OCI-LY3 (cell line): ENCODE measurements at regions not wholly inside any gene's neighbourhood (a gene's known extent, or its start where the extent isn't known, plus 50 kb on each side); places are given as distances from the start of the nearest gene placed in this dataset.

Experiments used
- H2AFZ ChIP-seq: fragments of 200-600, 300-600 bp; shearing (Covaris generic); 2 replicates; pipeline ENCODE4 v1.6.0; 2014; ENCODE audit warnings: antibody characterized with exemption, low read depth, low read length
- H3K27ac ChIP-seq: fragments of 200-600, 300-600 bp; sonication (generic); 2 replicates; pipeline ENCODE4 v1.5.1; 2014; ENCODE audit warnings: mild to moderate bottlenecking, low read length, moderate library complexity, mixed read lengths
- H3K27me3 ChIP-seq: fragments of 200-600, 300-600 bp; sonication (generic); 2 replicates; pipeline ENCODE4 v1.6.1; 2014; ENCODE audit warnings: low read depth, low read length, mixed read lengths
- H3K36me3 ChIP-seq: fragments of 200-600, 300-600 bp; sonication (generic); replicated peaks from 2 replicates; pipeline ENCODE3; 2014; ENCODE audit warnings: low read depth, low read length, mixed read lengths
- H3K4me1 ChIP-seq: fragments of 300-600, 200-600 bp; sonication (generic); 2 replicates; pipeline ENCODE4 v1.6.1; 2014; ENCODE audit warnings: low read length, mixed read lengths
- H3K4me2 ChIP-seq: fragments of 200-600, 300-600 bp; sonication (generic); 2 replicates; pipeline ENCODE4 v1.6.1; 2014; ENCODE audit warnings: low read length, mixed read lengths
- H3K4me3 ChIP-seq: fragments of 300-600, 200-600 bp; sonication (generic); 2 replicates; pipeline ENCODE4 v1.5.1; 2014; ENCODE audit warnings: antibody characterized with exemption, mild to moderate bottlenecking, low read length, moderate library complexity
- H3K79me2 ChIP-seq: fragments of 300-600, 200-600 bp; shearing (Covaris generic); 2 replicates; pipeline ENCODE4 v1.6.1; 2014; ENCODE audit warnings: mild to moderate bottlenecking, low read length, mixed read lengths
- H3K9ac ChIP-seq: fragments of 300-600, 200-600 bp; shearing (Covaris generic); 2 replicates; pipeline ENCODE4 v1.6.0; 2014; ENCODE audit warnings: mild to moderate bottlenecking, low read length, moderate library complexity
- H3K9me3 ChIP-seq: fragments of 200-600, 300-600 bp; shearing (Covaris generic); 2 replicates; pipeline ENCODE4 v1.6.1; 2014; ENCODE audit warnings: low read length, mixed read lengths; ENCODE audit not compliant: insufficient read depth
- H4K20me1 ChIP-seq: fragments of 200-600, 300-600 bp; sonication (generic); 2 replicates; pipeline ENCODE4 v1.6.1; 2016; ENCODE audit warnings: low read length, mixed read lengths; ENCODE audit not compliant: insufficient read depth
- EZH2phosphoT487 ChIP-seq: fragments of 200-600 bp; shearing (Covaris generic); IDR thresholded peaks from 2 replicates; pipeline ENCODE4 v1.6.1; 2018; ENCODE audit warnings: antibody characterized with exemption, mixed run types, low read depth
- TF ChIP-seq, protein P1 (sequence below): fragments of 200-600, 300-600 bp; sonication (generic); IDR thresholded peaks from 2 replicates; pipeline ENCODE4 v1.5.1; 2014; ENCODE audit warnings: antibody characterized with exemption, low read length, low read depth

DNA sequence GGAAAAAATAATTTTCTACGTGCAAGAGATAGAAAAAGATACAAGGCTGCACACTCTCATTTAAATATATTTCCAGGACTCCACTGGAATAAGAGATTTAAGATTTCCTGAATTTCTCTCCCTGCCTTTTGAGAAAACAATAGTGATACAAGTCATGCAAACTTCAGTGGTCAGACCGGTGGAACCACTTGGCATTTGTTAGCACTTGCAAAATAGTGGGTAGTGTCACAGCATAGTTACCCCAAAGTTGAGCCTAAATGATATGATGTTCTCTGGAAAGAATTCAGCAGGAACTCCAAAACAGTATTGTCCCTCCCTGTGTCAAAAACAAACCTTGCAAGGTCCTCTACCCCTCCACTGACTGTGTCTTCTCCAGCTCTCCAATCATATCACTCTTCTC, 102.3 kb downstream of the ANKRD50 start:
- no peak overlapping the region for H3K4me3 ChIP-seq
- H3K27ac ChIP-seq: no peak overlapping the region
- H3K9ac ChIP-seq: no peak overlapping the region
- H3K79me2 ChIP-seq: no peaks in the 10 kb centered on the region
- no peaks in the 10 kb centered on the region for H3K36me3 ChIP-seq
- H3K4me1 ChIP-seq: no peaks in the 10 kb centered on the region
- no peaks in the 10 kb centered on the region for H3K9me3 ChIP-seq
- H4K20me1 ChIP-seq: no peaks in the 10 kb centered on the region
- TF ChIP-seq, protein P1, sequence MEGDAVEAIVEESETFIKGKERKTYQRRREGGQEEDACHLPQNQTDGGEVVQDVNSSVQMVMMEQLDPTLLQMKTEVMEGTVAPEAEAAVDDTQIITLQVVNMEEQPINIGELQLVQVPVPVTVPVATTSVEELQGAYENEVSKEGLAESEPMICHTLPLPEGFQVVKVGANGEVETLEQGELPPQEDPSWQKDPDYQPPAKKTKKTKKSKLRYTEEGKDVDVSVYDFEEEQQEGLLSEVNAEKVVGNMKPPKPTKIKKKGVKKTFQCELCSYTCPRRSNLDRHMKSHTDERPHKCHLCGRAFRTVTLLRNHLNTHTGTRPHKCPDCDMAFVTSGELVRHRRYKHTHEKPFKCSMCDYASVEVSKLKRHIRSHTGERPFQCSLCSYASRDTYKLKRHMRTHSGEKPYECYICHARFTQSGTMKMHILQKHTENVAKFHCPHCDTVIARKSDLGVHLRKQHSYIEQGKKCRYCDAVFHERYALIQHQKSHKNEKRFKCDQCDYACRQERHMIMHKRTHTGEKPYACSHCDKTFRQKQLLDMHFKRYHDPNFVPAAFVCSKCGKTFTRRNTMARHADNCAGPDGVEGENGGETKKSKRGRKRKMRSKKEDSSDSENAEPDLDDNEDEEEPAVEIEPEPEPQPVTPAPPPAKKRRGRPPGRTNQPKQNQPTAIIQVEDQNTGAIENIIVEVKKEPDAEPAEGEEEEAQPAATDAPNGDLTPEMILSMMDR: no peak
- no peak for TF ChIP-seq EZH2phosphoT487
- H3K27me3 ChIP-seq: no peaks in the 10 kb centered on the region
- H3K4me2 ChIP-seq: no peak overlapping the region
- no peak overlapping the region for H2AFZ ChIP-seq
